ENCODE measurements at regions not wholly inside any gene's neighbourhood (a gene's known extent, or its start where the extent isn't known, plus 50 kb on each side); places are given as distances from the start of the nearest gene placed in this dataset.

DNA sequence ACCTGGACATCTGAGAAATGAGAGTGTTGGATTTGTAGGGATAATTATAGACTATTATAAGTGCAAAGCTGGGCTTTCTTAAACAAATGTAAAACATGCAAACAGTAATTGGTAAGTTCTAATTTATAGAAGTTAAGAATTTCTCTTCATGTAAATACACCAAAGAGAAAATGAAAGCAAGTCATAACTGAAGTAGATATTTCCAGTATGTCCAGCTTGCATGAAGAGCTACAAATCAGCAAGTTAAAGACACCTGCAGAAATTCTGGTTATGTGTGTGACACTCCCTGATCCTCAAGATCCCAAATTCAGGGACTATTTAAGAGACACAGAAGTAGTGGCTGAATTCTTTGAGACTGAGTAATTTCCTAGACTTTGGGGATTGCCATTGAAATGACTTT, 308.9 kb downstream of the TLE4 start:
- no peak for DNase-seq (ENCODE audit: low spot score)

DNA sequence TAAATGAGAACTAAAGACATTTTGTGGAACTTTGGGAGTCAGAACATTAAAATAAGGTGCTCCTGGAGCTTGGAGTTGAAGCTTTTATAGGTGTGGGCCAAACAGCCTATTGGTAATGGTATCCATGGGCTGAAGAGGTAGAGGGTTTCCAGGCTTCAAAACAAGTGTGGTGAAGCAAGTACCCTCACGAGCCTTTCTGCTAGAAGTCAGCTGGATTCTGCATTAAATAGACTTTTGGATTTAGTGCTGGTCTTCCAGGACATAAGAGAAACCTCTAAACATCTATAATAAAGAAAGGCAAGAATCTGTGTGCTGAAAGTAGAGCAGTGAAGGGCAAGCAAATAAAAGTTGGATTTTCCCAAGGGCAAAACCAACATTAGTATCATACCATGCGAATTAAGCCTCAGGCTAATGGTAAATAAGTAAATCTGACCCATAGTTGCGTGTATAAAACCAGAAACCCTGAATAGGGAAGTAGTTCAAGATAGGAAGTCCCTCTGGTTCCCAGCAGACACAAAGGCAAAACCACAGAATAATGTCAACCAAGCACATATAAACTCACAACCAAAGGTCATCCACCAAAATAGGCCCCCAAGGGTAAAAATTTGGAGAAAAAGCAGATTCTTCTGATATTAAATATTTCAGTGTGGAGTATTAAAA, 306.3 kb downstream of the TLE4 start:
- no peak for DNase-seq (ENCODE audit: low spot score)

DNA sequence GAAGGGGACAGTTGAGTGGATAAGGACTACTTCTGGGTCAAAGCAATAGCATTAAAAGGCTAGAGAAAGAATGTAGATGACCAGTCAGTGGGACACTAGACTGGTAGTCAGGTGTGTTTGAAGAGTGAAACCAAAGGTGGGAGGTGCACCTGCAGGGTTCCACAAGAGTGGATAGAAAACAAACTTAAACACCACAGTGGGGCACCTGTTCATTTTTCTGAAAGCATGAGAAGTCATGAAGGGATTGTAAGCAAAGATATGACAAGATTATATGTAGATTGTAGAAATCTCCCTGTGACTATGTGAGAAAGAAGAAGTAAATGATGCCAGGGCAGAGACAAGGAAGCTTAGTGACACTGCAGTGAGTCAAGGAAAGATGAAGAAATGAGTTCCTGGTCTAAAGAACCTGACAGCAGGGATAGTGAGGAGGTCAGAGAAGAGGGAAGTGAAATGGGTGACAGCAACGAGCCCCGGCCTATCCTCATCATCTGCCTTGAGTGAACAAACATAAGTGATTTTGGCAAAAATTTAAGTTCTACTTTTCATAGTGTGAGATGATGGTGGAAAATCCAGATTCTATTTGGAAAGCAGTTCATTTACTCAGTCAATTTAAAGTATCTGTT, 296.9 kb downstream of the TLE4 start:
- no peak for DNase-seq (ENCODE audit: low spot score)

DNA sequence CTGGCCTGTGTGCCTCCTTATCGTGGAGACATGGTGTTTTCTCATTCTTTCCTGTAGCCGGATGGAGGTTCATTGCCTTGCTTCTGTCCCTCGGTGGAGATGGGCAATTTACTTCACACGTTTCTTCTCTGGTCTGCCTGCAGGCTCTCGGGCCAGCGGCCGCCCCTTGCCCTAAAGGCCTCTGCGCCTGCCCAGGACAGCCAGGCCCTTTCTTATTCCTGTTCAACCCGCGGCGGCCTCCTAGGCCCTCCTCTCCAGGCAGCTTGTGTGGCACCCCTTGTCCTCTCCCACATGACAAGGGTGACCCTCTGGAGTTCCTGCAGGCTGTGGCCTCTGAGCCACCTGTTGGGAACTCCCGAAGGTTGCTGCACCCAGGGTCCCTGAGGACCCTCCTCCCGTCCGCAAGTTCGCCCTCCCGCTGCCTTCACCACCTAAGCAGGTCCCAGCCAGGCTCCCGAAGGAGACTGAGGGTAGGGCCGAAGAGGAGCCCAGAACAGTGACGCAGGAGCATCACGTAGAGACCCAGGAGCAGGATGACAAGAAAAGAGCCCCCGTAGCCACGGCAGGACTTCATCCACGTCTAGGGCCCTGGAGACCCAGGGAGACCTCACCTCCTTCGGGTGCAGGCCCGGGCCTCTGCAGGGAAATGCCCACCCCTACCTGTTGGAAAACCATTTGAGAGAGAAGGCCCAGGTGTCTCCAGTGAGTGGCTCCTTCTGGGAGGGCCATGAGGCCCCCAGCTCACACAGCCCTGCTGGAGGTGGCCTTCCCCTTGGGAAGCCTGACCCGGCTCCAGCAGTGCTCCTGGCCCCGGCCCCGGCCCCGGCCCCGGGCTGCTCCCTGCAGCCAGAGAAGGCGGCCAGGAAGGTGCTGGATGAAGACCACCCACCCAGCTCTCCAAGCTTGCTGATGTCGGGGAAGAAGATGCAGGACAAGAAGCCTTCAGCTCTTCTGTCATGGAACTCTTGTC, 291.4 kb downstream of the TLE4 start:
- no peak for DNase-seq (ENCODE audit: low spot score)

DNA sequence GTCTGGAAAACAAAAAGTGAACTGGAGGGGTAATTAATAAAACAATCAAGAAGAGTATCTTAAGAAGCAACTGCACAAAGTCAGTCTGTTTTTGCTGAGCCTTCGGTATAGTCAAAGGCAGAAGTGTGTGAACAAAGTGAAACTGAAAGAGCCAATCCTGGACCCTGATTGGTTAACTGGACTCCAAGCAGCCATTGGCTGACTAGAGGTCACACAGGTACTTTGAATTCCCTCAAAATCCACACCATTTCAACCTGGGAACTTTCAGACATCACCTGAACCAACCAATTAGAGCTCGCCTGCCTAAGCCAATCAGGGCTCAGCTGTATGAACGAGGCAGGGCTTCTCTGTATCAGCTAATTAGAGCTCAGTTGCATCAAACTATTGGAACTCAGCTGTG, 286.7 kb downstream of the TLE4 start:
- peak; percentile 13 for DNase-seq (ENCODE audit: low spot score)

DNA sequence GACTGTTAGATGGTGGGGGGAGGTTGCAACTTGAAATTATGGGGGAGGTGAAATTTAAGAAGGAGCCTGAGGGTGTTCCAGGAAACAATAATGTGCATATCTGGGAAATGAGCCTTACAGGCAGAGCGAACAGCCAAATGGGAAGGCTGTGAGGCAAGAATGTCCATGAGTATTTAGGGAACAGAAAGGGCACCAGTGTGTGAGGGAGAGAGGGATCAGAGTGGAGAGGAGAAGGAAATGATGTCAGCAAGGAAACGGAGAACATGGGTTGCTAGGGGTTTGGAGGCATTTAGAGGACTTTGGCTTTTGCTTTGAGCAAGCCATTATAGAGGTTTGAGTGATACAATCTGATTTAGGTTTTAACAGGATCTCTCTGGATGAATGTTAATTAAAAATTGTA, 285.4 kb downstream of the TLE4 start:
- DNase-seq (ENCODE audit: low spot score), result no peak

DNA sequence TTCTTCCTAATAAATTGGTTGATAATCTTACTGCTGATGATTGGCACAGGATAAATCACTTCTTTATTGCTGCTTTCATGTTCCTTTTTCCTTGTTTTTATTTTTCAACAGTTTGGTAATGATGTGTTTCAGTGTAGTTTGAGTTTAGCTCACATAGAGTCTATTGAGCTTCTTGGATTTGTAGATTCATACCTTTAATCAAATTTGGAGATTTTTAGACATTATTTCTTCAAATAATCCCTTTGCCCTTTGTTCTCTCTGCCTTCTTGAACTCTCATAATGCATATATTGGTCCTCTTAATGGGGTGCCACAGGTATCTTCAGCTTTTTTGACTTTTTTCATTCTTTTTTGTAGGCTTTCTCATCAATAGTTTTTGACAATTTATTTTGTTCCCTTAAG, 275.3 kb downstream of the TLE4 start:
- DNase-seq (ENCODE audit: low spot score), result no peak

DNA sequence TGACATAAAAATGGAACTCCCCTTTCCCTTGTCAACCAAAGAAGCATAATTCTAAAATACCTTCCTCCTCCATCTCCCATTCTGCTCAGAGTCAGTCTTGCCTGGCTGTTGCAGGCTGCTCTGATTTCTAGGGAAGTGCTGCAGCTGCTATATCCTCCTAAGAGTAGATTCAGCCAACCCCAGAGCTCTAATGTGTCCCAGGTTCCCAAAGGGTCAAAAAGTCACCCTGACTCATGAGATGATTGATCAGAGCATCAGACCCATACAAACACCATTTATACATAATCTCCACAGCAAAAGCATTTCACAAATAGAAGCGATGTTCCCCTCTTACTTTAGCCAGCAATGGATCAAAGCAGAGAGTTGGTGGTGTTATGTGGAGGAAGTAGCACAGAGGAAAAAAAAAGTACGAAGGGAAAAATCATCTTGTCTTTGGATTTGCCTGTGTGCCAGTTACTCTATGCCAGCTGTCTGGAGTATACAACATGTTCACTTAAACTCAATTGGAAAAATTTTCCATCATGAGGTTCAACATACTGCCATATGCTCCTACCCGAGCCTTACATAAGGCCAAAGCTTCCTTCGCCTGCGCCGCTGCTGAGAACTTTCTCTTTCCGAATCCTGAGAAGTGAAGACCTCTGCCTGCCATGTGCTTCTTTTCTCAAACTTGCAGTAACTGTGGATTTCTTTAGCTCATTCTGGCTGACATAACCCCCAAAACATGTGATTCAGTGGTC, 258.0 kb downstream of the TLE4 start:
- no peak for DNase-seq (ENCODE audit: low spot score)

DNA sequence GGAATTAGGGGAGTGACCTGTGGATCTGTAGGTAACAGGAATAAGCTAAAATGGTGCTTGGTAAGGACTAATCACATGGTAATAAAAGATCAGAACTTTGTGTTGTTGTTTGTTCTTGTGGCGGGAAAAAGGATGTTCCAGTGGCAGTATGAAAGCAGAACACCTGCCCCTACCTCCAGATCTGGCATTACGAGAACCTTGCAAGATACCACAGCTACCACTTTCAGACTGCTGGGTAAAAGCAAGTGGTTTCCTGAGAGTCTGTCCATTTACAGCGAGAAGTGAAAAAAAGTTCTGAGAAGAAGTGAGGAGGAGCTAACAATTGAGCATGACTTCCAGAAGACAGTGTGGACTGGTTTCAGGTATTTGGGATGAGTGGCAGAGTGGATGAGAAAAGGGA, 252.5 kb downstream of the TLE4 start:
- DNase-seq (ENCODE audit: low spot score), result no peak

DNA sequence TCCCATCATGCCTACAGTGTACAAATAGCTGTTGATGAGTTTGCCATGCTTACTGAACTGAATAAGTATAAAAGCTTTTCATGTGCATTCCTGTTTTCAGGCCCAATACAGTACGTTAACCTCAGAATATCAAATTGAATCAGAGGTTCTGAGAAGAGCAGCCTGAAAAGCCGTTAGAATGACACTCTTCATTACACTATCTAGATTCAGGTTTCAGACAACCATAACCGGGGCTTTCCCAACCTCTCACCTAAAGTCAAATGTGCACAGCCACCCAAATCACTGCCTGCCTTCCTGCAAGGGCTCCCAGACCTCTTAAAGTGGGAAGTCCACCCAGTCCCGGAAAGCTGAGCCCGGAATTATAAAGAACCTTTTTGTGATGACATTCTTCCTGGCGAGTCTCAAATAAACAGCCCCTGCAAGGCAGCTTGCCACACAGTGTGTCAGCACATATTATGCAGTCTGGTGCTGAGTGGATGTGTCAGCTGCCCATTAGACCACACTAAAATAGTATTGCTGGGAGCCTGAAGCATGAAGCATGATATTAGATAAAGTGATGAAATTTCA, 245.8 kb downstream of the TLE4 start:
- peak; percentile 65 for DNase-seq (ENCODE audit: low spot score)

DNA sequence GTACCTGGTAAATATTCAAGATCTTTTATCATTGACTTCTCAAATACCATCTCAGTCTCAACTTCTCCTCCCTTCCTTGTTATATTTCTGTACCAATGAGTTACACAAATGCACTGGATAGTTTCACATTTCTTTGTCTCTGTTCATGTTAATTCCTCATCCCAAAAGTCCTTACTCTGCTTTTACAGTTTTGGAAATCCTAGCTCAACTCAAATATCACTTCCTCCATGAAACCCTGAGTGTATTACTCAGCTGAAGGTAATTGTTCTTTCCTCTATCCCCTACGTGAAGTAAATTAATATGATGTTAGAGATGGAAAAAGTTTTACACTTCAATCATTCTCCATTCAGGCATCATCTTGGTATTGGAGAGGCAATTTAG, 241.5 kb downstream of the TLE4 start:
- DNase-seq (ENCODE audit: low spot score), result no peak

DNA sequence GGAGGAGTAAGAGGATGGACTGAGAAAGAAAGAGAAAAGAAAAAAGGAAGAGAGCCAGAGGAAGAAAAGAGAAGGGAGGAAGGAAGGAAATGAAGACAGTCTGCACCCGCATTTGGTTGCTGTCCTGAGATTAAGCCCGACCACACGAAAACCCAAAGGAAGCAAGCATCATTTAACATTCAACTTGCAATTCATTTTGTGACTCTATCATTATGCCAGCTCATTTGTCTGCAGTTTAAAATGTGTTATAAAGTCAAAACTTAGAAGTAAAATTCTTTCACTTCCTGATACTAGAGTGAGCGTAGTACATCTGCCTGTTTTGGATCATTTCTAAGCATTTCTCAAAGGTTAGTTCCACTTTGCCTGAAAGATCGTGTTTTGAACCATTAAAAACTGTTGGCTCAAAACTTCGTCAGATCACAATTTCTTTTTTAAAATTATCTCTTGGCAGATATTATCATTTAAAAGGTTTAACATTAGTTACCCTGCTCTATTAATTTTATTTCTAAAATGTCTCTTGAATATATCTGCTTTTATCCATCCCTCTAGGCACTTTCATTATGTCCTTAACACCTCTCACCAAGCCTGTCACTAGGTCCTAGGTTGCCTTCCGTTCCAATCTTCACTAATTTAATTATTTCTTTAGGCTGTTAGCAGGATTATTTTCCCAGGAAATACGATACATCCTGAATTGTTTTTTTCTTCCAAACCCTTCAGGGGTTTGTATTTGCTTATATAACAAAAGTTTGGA, 240.9 kb downstream of the TLE4 start:
- peak; percentile 28 for DNase-seq (ENCODE audit: low spot score)

DNA sequence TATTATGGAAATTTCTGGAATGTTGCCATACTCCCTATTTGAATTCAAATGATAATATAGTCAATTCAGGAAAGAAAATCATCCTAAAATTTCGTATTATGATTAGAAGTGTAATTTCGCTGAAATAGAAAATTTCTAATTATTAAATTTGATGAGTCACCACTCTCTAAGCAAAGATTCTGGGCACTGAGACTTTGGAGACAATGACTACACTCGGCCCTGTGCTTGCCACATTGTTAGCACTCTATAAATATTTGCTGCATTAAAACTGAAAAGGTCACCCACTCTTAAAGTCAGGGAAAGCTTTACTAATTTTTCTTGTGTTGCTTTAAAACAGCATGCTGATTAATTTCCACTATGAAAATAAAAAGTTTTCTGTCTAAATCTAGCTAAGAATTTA, 240.3 kb downstream of the TLE4 start:
- no peak for DNase-seq (ENCODE audit: low spot score)

DNA sequence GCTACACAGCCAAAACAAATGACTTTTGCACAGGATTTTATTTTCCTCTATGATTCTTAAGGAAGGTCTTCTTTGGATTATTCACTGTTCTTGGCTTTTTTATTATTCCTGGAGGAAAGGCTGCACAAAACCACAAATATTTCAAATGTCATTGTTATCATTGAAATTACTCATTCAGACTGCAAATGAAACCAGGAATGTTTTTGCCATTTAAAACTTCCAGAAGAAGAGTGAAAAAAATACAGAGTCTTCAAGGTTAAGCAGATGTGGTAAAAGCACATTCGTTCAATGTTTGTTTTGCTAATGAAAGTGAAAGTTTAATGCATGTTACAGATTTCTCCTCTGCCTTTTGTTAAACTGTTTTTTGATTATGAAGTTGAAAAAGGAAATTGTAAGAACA, 238.2 kb downstream of the TLE4 start:
- peak; percentile 75 for DNase-seq (ENCODE audit: low spot score)

DNA sequence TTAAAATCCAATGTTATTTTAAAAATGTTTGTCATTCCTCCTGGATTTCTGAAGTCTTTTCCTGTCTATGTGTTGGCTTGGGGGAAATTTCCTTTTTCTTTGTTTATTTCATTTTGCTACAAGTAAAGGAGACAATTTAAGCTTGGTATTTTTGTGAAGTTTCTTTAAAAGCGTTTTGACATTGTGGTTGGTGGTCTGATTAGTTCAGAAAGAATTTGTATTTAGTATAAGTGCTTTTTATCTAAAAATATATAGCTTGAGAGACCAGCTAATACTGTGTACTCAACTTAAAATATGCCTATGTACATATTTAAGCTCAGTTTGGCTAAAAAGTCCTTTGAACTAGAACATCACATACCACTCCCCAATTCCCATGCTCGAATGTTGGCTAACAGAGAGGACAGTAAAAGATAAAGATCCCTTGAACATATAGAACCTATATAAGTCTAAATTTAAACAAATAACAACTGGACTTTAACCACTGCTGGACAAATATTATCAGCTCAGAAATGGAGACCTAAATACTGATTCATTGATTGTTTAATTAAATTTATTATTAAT, 237.6 kb downstream of the TLE4 start:
- DNase-seq (ENCODE audit: low spot score), result no peak

DNA sequence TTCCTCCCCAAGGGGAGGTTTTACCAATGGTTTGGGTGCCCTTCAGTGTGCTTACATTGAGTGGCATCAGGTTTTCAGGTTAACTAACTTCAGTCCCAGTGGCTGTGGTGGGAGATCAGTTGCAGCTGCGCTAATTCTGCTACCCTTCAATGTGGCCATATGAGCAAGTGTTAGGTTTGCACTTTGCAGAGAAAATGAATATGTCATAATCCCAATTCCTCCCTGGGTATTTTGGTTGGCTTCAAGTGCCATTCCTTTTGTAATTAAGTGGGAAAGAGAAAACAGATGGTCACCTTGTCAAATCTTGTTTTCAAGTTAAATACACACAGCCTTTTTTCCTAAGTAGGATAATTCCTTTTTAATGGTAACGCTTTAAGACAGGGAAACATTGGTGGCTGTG, 236.2 kb downstream of the TLE4 start:
- no peak for DNase-seq (ENCODE audit: low spot score)

DNA sequence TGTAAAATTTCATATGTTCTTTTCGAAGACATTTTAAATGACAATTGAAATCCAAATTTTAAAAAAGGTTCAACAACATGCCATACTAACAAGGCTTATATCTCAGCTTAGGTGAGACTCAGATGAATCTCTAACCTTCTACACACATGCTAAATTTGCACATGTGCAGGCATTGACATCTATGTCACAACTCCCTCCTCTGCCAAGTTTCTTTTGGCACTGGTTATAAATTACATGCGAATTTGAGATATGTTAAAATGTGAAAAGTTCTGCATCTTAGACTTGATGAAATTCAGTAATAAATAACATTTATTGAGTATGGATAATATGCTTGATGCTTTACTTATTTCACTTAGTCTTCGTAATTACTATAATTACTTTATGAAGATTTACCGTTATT, 234.3 kb downstream of the TLE4 start:
- DNase-seq (ENCODE audit: low spot score), result no peak

DNA sequence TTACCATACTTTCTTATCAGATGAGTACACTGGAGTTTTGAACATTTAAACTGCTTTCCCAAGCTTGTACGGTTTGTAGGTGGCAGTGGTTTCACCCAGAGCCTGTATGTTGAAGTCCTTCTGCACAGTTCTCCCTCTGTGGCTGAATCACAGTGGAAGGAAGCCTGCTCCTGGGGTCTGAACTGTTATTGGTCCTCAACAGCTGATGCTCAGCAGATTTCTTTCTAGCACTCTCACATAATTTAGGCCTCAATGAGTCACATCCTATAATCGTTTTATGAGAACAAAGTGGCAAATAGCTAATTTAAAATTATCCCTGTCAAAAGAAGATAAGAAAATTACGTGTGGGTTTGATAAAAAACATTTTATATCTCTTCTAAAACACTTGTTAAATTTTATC, 229.7 kb downstream of the TLE4 start:
- DNase-seq (ENCODE audit: low spot score), result no peak

DNA sequence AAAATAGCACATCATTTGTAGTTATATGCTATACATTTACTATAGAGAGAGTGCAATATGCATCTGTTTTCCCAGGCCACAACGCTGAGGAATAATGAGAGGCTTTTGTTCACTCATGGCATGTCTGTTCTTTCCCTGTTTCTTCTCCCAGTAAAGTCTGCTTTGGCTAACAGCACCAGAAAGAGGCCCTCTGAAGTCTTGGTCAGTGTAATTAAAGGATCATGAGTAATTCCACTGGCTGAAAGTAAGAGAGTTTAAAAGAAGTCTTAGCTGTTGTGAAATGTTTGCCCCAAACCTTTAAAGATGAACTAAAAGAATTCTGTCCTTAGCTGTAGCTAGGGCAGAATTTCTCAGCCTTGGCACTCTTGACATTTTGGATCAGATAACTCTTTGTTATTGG, 228.8 kb downstream of the TLE4 start:
- no peak for DNase-seq (ENCODE audit: low spot score)

DNA sequence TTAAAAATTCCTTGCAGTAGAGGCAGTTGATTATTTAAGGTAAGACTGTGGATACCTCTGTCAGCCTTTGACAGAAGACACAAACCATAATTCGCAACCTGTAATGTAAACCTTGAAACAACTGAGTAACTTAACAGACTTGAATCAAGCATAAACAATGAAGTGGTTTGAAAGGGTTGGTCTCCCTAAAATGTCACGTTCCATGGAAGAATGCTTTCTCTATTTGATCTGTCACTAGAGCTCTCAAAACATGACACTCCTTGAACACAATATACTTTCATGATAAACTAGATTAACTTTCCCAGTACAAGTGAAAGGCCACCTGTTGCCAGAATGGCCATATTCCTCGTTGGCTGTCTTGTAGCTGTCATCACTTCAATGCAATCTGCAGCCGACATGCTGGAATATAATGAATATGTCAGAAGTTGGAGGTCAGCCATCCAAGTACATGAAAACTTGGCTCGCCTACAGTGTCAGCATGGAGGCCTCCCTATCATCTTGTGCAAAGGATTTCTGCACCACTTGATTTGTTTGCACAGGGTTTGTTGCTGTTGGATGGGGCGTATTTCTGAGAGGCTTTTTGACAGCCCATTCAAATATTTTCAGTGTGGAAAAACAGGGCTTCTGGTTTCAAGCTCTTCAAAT, 228.0 kb downstream of the TLE4 start:
- no peak for DNase-seq (ENCODE audit: low spot score)

DNA sequence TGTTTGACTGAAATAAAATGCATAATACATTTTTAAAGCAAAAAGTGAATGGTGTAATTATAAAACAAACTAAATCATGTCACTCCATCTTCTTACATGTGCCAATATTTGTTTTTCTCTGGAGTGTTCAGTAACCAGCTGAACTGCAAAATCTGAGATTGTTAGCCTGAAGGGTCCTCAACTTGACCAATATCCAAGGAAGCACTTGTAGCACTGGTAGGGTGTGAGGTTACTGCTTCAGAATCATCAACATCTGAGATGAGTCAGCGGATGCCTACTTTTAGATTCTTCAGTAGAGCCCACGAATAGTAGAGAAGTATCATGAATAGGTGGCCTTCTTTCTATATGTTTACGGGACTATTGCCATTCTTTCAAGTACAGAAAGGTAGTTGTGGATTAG, 226.7 kb downstream of the TLE4 start:
- DNase-seq (ENCODE audit: low spot score), result no peak
